Coronary artery (tissue), 2 donors: ENCODE measurements at regions not wholly inside any gene's neighbourhood (a gene's known extent, or its start where the extent isn't known, plus 50 kb on each side); places are given as distances from the start of the nearest gene placed in this dataset.

ENCODE experiments used
- DNase-seq: peaks from one replicate; pipeline ENCODE4 v3.0.0-alpha.2; 2017; ENCODE audit warnings: low spot score
- H3K27ac ChIP-seq, 2 donors: fragments of 200-600 bp; sonication (generic); one replicate each; pipeline ENCODE4 v1.5.1; 2016 to 2019
- H3K4me3 ChIP-seq: fragments of 200-600 bp; sonication (generic); 2 replicates; pipeline ENCODE4 v1.5.1; 2016; ENCODE audit warnings: mild to moderate bottlenecking, moderate library complexity
- CTCF ChIP-seq: fragments of 200-600 bp; sonication (generic); IDR thresholded peaks from one replicate; pipeline ENCODE4 v1.5.1; 2019; ENCODE audit warnings: antibody characterized with exemption

- no peak for DNase-seq
- no peak for TF ChIP-seq CTCF
- no peak overlapping the region for H3K27ac ChIP-seq
- H3K4me3 ChIP-seq: no peak overlapping the region
These were observed 63.1 kb downstream of the FZD10 start for GRCh38 chr12:130225347-130225746.

- no peak for DNase-seq
- Histone ChIP-seq H3K27ac (no peak overlapping the region), H3K4me3 (no peak overlapping the region)
- TF ChIP-seq CTCF: no peak
These were observed 63.9 kb downstream of the FZD10 start for GRCh38 chr12:130226126-130226525.

- no peak for DNase-seq
- no peak overlapping the region for H3K27ac ChIP-seq
- H3K4me3 ChIP-seq: no peak overlapping the region
- TF ChIP-seq CTCF: no peak
These were observed 64.5 kb downstream of the FZD10 start for GRCh38 chr12:130226771-130227170.

- no peak overlapping the region for H3K4me3 ChIP-seq
- DNase-seq: no peak
- TF ChIP-seq CTCF: no peak
- H3K27ac ChIP-seq: no peak overlapping the region
These were observed 65.4 kb downstream of the FZD10 start for GRCh38 chr12:130227641-130228040.

- DNase-seq: no peak
- H3K27ac ChIP-seq: no peak overlapping the region
- no peak overlapping the region for H3K4me3 ChIP-seq
- TF ChIP-seq CTCF: no peak
These were observed 74.2 kb downstream of the FZD10 start for GRCh38 chr12:130236446-130236845.

GRCh38 chr12:130240831-130241590, 78.7 kb downstream of the FZD10 start:
- H3K27ac ChIP-seq: no peak overlapping the region
- DNase-seq: no peak
- no peak for TF ChIP-seq CTCF
- no peak overlapping the region for H3K4me3 ChIP-seq

GRCh38 chr12:130242506-130242905, 80.2 kb downstream of the FZD10 start:
- no peak for DNase-seq
- no peak overlapping the region for H3K4me3 ChIP-seq
- no peak for TF ChIP-seq CTCF
- H3K27ac ChIP-seq: no peak overlapping the region
